ENCODE measurements at regions not wholly inside any gene's neighbourhood (a gene's known extent, or its start where the extent isn't known, plus 50 kb on each side); places are given as distances from the start of the nearest gene placed in this dataset.

GRCh38 chr4:54571293-54572151 is 86.2 kb upstream of the KIT start:
- SMC1A ChIA-PET (ENCODE audit: uncharacterized antibody, unreplicated experiment): no interaction called here
- DNase-seq (ENCODE audit: low read depth, low spot score) (no peak), FAIRE-seq (no peak), ATAC-seq (no peak)
- H3K9ac ChIP-seq (ENCODE audit: control insufficient read depth, insufficient read depth, low read length): no peak overlapping the region
- POLR2A ChIA-PET: no interaction called here
- H3K27ac ChIP-seq (ENCODE audit: control insufficient read depth, insufficient read depth): no peak overlapping the region
- no peaks in the 10 kb centered on the region for H3K4me1 ChIP-seq (ENCODE audit: control insufficient read depth, insufficient read depth, low read length)
- H4K20me1 ChIP-seq (ENCODE audit: control insufficient read depth, insufficient read depth): no peaks in the 10 kb centered on the region
- CTCF ChIA-PET: interaction anchor here (0.8 kb wide), 1 partner anchor 10 kb away, joined by 3 read pairs; no protein-coding TSS in a partner anchor
- TF ChIP-seq CHD4 (IDR thresholded peaks at IDR 0.05) (no peak), RAD21 (IDR thresholded peaks at IDR 0.05; ENCODE audit: insufficient read depth, low read depth, low read length) (no peak), ZBTB4 (CRISPR knock-in tag; IDR thresholded peaks at IDR 0.05) (no peak), MEF2B (IDR thresholded peaks at IDR 0.05; ENCODE audit: partially characterized antibody, poor library complexity, severe bottlenecking) (no peak)
- H3K79me2 ChIP-seq (ENCODE audit: control insufficient read depth, insufficient read depth, low read length): no peaks in the 10 kb centered on the region
- intact Hi-C loops (cut with micrococcal nuclease; ENCODE audit: unreplicated experiment): no loop called here
- no TSS peak for BruUV-seq (replicated peaks)
- no peak overlapping the region for H2AFZ ChIP-seq (ENCODE audit: control insufficient read depth, low read depth, low read length)
- no peaks in the 10 kb centered on the region for H3K9me3 ChIP-seq (replicated peaks; ENCODE audit: control insufficient read depth, insufficient read depth, low read length)
- no peak overlapping the region for H3K4me3 ChIP-seq
- in situ Hi-C loops (cut with MboI): no loop called here
- no peak overlapping the region for H3K4me2 ChIP-seq (ENCODE audit: control insufficient read depth, insufficient read depth)
- peaks cover 0 to 5% of the 10 kb centered on the region in 2 experiments; a peak in 2 of 4 replicates for H3K27me3 ChIP-seq (replicated peaks in 1 of 2; ENCODE audit: control insufficient read depth in 2 of 2, insufficient read depth in 2 of 2, low read length in 1 of 2)
- H3K36me3 ChIP-seq (ENCODE audit: control insufficient read depth in 2 of 2, insufficient read depth in 2 of 2, low read length in 1 of 2): no peaks in the 10 kb centered on the region
- WGBS (ENCODE audit: insufficient coverage, insufficient replicate concordance, low lambda C conversion rate, missing lambda C conversion rate): 50% methylated on average over 12 of the region's 12 CpGs
- RAD21 ChIA-PET (ENCODE audit: unreplicated experiment): no interaction called here

Measured in GM12878 (cell line).